Trophoblast cell (in vitro differentiated cells and primary cell): ENCODE measurements at regions not wholly inside any gene's neighbourhood (a gene's known extent, or its start where the extent isn't known, plus 50 kb on each side); places are given as distances from the start of the nearest gene placed in this dataset.

ENCODE experiments used
- DNase-seq, 2 donors: peaks; one replicate each; pipeline ENCODE4 v3.0.0-alpha.2; 2016
- H2AFZ ChIP-seq: 2 replicates; pipeline ENCODE4 v1.6.1; 2013; ENCODE audit warnings: low read length, moderate library complexity, mild to moderate bottlenecking; ENCODE audit not compliant: insufficient read depth, poor library complexity
- H2AK5ac ChIP-seq: 2 replicates; pipeline ENCODE4 v1.6.1; 2013; ENCODE audit warnings: mild to moderate bottlenecking, low read length
- H2BK120ac ChIP-seq: 2 replicates; pipeline ENCODE4 v1.6.1; 2013; ENCODE audit warnings: low read length, mild to moderate bottlenecking, moderate library complexity; ENCODE audit not compliant: insufficient read depth, poor library complexity
- H2BK12ac ChIP-seq: 2 replicates; pipeline ENCODE4 v1.6.1; 2013; ENCODE audit warnings: mild to moderate bottlenecking, low read length, moderate library complexity
- H2BK5ac ChIP-seq: 2 replicates; pipeline ENCODE4 v1.6.1; 2013; ENCODE audit warnings: low read length, low read depth, moderate library complexity, mild to moderate bottlenecking; ENCODE audit not compliant: poor library complexity
- H3K14ac ChIP-seq: 2 replicates; pipeline ENCODE4 v1.6.1; 2013; ENCODE audit warnings: mild to moderate bottlenecking, low read length
- H3K18ac ChIP-seq: 2 replicates; pipeline ENCODE4 v1.6.1; 2013; ENCODE audit warnings: mild to moderate bottlenecking, low read length
- H3K23ac ChIP-seq: 2 replicates; pipeline ENCODE4 v1.6.1; 2013; ENCODE audit warnings: low read length
- H3K27ac ChIP-seq: 2 replicates; pipeline ENCODE4 v1.5.1; 2013; ENCODE audit warnings: low read depth, mild to moderate bottlenecking, inconsistent platforms, low read length, moderate library complexity
- H3K27me3 ChIP-seq: 2 replicates; pipeline ENCODE4 v1.6.1; 2013; ENCODE audit warnings: inconsistent platforms, mild to moderate bottlenecking, low read length, moderate library complexity; ENCODE audit not compliant: insufficient read depth
- H3K36me3 ChIP-seq, 2 experiments: 1 replicate in 1 of 2; 2 replicates in 1 of 2; pipeline ENCODE4 v1.6.1; 2013; ENCODE audit warnings: low read length in 2 of 2, mild to moderate bottlenecking in 2 of 2, moderate library complexity in 1 of 2; ENCODE audit not compliant: insufficient read depth in 2 of 2, control insufficient read depth in 1 of 2
- H3K4ac ChIP-seq: 2 replicates; pipeline ENCODE4 v1.6.1; 2013; ENCODE audit warnings: low read depth, mild to moderate bottlenecking, low read length, moderate library complexity
- H3K4me1 ChIP-seq, 2 experiments: 1 replicate in 1 of 2; 2 replicates in 1 of 2; pipeline ENCODE4 v1.6.1; 2013; ENCODE audit warnings: low read length in 2 of 2, mild to moderate bottlenecking in 2 of 2, moderate library complexity in 1 of 2; ENCODE audit not compliant: insufficient read depth in 2 of 2, control insufficient read depth in 1 of 2
- H3K4me2 ChIP-seq: 2 replicates; pipeline ENCODE4 v1.6.1; 2013; ENCODE audit warnings: inconsistent platforms, mild to moderate bottlenecking, low read length, moderate library complexity
- H3K4me3 ChIP-seq: 2 replicates; pipeline ENCODE4 v1.5.1; 2013; ENCODE audit warnings: mild to moderate bottlenecking, low read depth, low read length, inconsistent platforms
- H3K79me1 ChIP-seq: one replicate; pipeline ENCODE4 v1.6.1; 2013; ENCODE audit warnings: low read length
- H3K79me2 ChIP-seq: 2 replicates; pipeline ENCODE4 v1.6.1; 2013; ENCODE audit warnings: low read length, mild to moderate bottlenecking; ENCODE audit not compliant: control insufficient read depth, insufficient read depth, poor library complexity
- H3K9ac ChIP-seq: 2 replicates; pipeline ENCODE4 v1.6.1; 2013; ENCODE audit warnings: mild to moderate bottlenecking, low read length
- H3K9me3 ChIP-seq: 2 replicates; pipeline ENCODE4 v1.6.1; 2013; ENCODE audit warnings: low read depth, mild to moderate bottlenecking, control low read depth, inconsistent platforms, low read length; ENCODE audit not compliant: insufficient read depth
- H4K12ac ChIP-seq: 2 replicates; pipeline ENCODE4 v1.6.1; 2013; ENCODE audit warnings: low read depth, mild to moderate bottlenecking, low read length, moderate library complexity
- H4K8ac ChIP-seq: 2 replicates; pipeline ENCODE4 v1.6.1; 2013; ENCODE audit warnings: low read depth, mild to moderate bottlenecking, low read length, moderate library complexity
- H4K91ac ChIP-seq: one replicate; pipeline ENCODE4 v1.6.1; 2013; ENCODE audit warnings: low read depth, mild to moderate bottlenecking, low read length, moderate library complexity
- WGBS: extraction: QIAGEN DNeasy Blood & Tissue Kit; methylation state at CpG from one replicate; pipeline ENCODE4 v1.1.7; 2013; ENCODE audit warnings: missing lambda C conversion rate; ENCODE audit not compliant: insufficient read length, insufficient coverage; ENCODE audit errors: extremely low coverage; 5-methylcytosine and 5-hydroxymethylcytosine counted together

DNA sequence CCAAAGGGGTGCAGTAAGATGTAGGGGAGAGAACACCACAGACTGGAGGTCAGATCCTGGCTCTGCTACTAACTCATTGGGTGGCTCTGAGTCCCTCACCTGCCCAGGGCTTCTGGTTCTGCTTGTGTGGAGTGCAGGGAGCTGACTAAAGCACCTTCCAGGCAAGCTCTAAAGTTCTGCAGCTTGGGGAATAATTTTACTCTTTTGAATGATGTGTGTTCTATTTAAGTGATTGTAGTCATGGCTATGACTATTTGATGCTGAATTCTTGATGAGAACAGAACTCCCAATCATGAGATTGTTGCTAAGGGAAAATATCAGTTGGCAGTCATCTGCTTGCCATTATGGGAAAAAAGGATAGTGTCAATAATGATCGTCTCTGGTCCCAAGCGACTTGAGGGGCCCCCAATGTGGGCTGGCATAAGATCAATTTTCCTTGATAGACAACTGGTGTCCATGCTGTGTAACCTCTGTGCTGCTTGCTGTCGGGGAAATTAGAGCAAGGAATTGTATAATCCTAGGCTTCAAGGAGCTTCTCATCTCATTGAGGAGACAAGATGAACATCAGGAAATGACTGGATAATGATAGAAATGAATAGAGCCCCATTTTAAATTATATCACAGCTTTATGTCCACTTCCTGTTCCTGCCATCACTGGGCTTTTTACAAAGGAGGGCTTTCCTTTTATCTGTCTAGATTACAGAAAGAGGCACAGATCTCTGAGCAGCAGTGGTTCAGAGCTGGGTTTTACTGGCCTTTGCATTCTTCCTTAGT is 131.7 kb downstream of the SLC4A3 start:
- Histone ChIP-seq H3K9ac (no peak overlapping the region), H3K79me1 (no peaks in the 10 kb centered on the region), H3K27ac (no peak overlapping the region), H3K79me2 (no peaks in the 10 kb centered on the region), H2BK12ac (no peak overlapping the region), H3K27me3 (no peaks in the 10 kb centered on the region), H3K4me1 (no peaks in the 10 kb centered on the region), H3K23ac (no peak overlapping the region), H3K18ac (no peak overlapping the region), H3K36me3 (no peaks in the 10 kb centered on the region), H2BK5ac (no peak overlapping the region), H3K4me3 (no peak overlapping the region), H4K8ac (no peak overlapping the region), H3K9me3 (no peaks in the 10 kb centered on the region), H3K4ac (no peak overlapping the region), H4K91ac (no peak overlapping the region), H3K4me2 (no peak overlapping the region), H2AFZ (no peak overlapping the region), H4K12ac (no peak overlapping the region), H3K14ac (no peak overlapping the region), H2BK120ac (no peak overlapping the region), H2AK5ac (no peak overlapping the region)
- no peak for DNase-seq
- WGBS = no CpG with 5 or more reads among the region's 3 CpGs

DNA sequence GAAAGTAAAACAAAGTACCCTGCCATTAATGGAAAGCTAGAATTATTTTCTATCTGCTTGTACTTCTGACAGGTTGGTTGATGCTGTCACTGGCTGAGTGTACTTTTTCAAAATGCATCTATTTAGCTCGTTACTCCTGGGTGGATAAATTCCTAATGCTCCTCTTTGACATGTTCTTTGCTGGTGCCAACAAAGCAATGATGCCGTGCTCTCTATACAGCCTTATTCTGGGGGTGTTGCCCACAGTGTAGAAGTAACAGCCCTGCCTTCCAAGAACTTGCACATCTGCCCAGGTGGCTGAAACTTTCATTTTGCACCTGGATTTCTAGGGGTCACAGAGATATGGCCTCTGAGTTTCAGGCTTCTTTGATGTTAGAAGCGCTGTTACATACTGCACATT is 132.4 kb downstream of the SLC4A3 start:
- DNase-seq = no peak
- WGBS = no CpG with 5 or more reads among the region's 3 CpGs
- Histone ChIP-seq H3K14ac (no peak overlapping the region), H2AFZ (no peak overlapping the region), H3K23ac (no peak overlapping the region), H2AK5ac (no peak overlapping the region), H3K9ac (no peak overlapping the region), H3K4me1 (no peaks in the 10 kb centered on the region), H4K91ac (no peak overlapping the region), H2BK12ac (no peak overlapping the region), H3K36me3 (no peaks in the 10 kb centered on the region), H2BK5ac (no peak overlapping the region), H3K79me2 (no peaks in the 10 kb centered on the region), H3K79me1 (no peaks in the 10 kb centered on the region), H2BK120ac (no peak overlapping the region), H4K8ac (no peak overlapping the region), H3K4me2 (no peak overlapping the region), H3K27me3 (no peaks in the 10 kb centered on the region), H3K9me3 (no peaks in the 10 kb centered on the region), H3K4me3 (no peak overlapping the region), H4K12ac (no peak overlapping the region), H3K4ac (no peak overlapping the region), H3K18ac (no peak overlapping the region), H3K27ac (no peak overlapping the region)

DNA sequence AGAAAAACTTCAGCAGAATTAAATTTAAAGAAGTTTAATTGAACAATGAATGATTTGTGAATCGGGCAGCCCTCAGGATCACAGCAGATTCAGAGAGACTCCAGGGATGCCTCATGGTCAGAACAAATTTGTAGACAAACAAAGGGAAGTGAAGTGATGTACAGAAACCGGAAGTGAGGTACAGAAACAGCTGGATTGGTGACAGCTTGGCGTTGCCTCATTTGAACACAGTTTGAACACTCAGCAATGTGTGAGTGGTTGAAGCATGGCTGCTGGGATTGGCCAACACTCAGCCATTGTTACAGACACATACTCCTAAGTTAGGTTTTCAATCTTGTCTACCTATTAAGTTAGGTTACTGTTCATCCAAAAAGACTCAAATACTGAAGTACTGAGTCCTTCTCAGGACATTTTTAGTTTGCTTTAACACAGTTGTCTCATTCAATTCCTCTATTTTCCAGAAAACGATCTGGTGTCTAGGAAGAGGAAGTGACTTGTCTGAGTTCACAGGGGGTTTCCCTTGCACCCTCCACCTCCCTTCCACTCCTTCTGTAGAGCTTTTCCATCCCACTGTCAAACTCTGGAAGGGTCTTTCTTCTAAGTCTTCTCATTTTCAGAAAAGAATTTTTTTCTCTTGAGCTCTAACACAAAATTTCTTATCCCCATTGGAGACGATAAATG is 137.9 kb downstream of the SLC4A3 start:
- no CpG with 5 or more reads among the region's 5 CpGs for WGBS
- Histone ChIP-seq H4K8ac (no peak overlapping the region), H3K14ac (no peak overlapping the region), H2BK5ac (no peak overlapping the region), H4K91ac (no peak overlapping the region), H2BK120ac (no peak overlapping the region), H3K79me2 (no peaks in the 10 kb centered on the region), H3K9me3 (no peaks in the 10 kb centered on the region), H3K27ac (no peak overlapping the region), H3K4ac (no peak overlapping the region), H3K79me1 (no peaks in the 10 kb centered on the region), H3K4me1 (no peaks in the 10 kb centered on the region), H2AK5ac (no peak overlapping the region), H2AFZ (no peak overlapping the region), H2BK12ac (no peak overlapping the region), H3K23ac (no peak overlapping the region), H3K36me3 (no peaks in the 10 kb centered on the region), H3K9ac (no peak overlapping the region), H4K12ac (no peak overlapping the region), H3K18ac (no peak overlapping the region), H3K27me3 (no peaks in the 10 kb centered on the region), H3K4me2 (no peak overlapping the region), H3K4me3 (no peak overlapping the region)
- no peak for DNase-seq

DNA sequence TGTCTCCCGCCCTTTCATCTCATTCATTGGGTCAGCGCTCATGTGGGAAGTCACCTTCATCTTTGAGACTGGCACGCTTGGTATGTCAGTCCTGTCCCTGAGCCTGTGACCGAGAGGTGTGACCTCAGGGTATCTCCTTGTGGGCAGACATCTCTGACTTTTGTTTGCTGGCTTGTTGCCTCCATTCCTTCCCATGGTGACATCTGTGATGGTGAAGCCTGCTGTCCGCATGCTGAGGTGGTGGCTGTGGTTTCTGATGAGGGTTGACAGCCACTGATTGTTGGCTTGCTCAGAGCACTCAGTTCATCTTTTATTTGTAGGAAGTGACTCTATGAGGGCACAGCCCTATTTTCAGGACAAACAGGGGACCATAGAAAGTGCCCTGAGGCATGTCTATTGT is 139.2 kb downstream of the SLC4A3 start:
- Histone ChIP-seq H2AK5ac (no peak overlapping the region), H3K27me3 (no peaks in the 10 kb centered on the region), H2BK5ac (no peak overlapping the region), H3K36me3 (no peaks in the 10 kb centered on the region), H2BK120ac (no peak overlapping the region), H4K91ac (no peak overlapping the region), H3K4me3 (no peak overlapping the region), H3K4me2 (no peak overlapping the region), H3K14ac (no peak overlapping the region), H3K4ac (no peak overlapping the region), H4K8ac (no peak overlapping the region), H4K12ac (no peak overlapping the region), H3K9ac (no peak overlapping the region), H3K27ac (no peak overlapping the region), H3K4me1 (no peaks in the 10 kb centered on the region), H3K23ac (no peak overlapping the region), H3K79me2 (no peaks in the 10 kb centered on the region), H3K18ac (no peak overlapping the region), H3K79me1 (no peaks in the 10 kb centered on the region), H3K9me3 (no peaks in the 10 kb centered on the region), H2BK12ac (no peak overlapping the region), H2AFZ (no peak overlapping the region)
- WGBS = no CpG with 5 or more reads among the region's 5 CpGs
- DNase-seq = peak in 1 of 2 donors; percentile 41
